OCI-LY7 (cell line): ENCODE measurements at regions not wholly inside any gene's neighbourhood (a gene's known extent, or its start where the extent isn't known, plus 50 kb on each side); places are given as distances from the start of the nearest gene placed in this dataset.

Experiments used
- BruUV-seq: library from RNA; stranded (reverse); fragments of 400-500 nt; replicated peaks from 2 replicates; lab custom pipeline; 2021; lab: Mats Ljungman, UMichigan
- CTCF ChIA-PET: fragments of 300-600 bp; sonication (Branson Sonifier 250); formaldehyde crosslinking; loops from one replicate; lab custom pipeline; 2022; ENCODE audit warnings: antibody characterized with exemption; ENCODE audit not compliant: unreplicated experiment; lab: Charles Lee
- POLR2A ChIA-PET: fragments of 300-600 bp; sonication (Branson Sonifier 250); formaldehyde crosslinking; loops from one replicate; lab custom pipeline; 2022; ENCODE audit warnings: antibody characterized with exemption; lab: Charles Lee
- DNase-seq: peaks from one replicate; pipeline ENCODE4 v3.0.0-alpha.2; 2015; ENCODE audit warnings: low spot score
- H2AFZ ChIP-seq: fragments of 200-600 bp; sonication (generic), shearing (Covaris generic); 2 replicates; pipeline ENCODE4 v1.6.1; 2014; ENCODE audit warnings: mild to moderate bottlenecking, antibody characterized with exemption, low read length, moderate library complexity
- H3K27ac ChIP-seq: fragments of 200-600 bp; sonication (generic); 2 replicates; pipeline ENCODE4 v1.5.1; 2014; ENCODE audit warnings: mixed run types, low read depth, mild to moderate bottlenecking, moderate library complexity, low read length, inconsistent platforms; ENCODE audit not compliant: poor library complexity, severe bottlenecking
- H3K36me3 ChIP-seq: fragments of 200-600 bp; sonication (generic); 2 replicates; pipeline ENCODE4 v1.6.1; 2014; ENCODE audit warnings: mild to moderate bottlenecking, antibody characterized with exemption, low read length, moderate library complexity, mixed read lengths; ENCODE audit not compliant: insufficient read depth
- H3K4me1 ChIP-seq: fragments of 200-600 bp; sonication (generic); 2 replicates; pipeline ENCODE4 v1.5.1; 2014; ENCODE audit warnings: mild to moderate bottlenecking, low read length; ENCODE audit not compliant: insufficient read depth, poor library complexity, severe bottlenecking
- H3K4me2 ChIP-seq: fragments of 200-600 bp; sonication (generic); 2 replicates; pipeline ENCODE4 v1.6.1; 2014; ENCODE audit warnings: mild to moderate bottlenecking, low read length
- H3K4me3 ChIP-seq: fragments of 200-600 bp; sonication (generic); 2 replicates; pipeline ENCODE4 v1.5.1; 2014; ENCODE audit warnings: mild to moderate bottlenecking, low read depth, low read length; ENCODE audit not compliant: poor library complexity, severe bottlenecking
- H3K79me2 ChIP-seq: fragments of 200-600 bp; sonication (generic); 2 replicates; pipeline ENCODE4 v1.6.1; 2016; ENCODE audit warnings: low read depth, mild to moderate bottlenecking, low read length, moderate library complexity, mixed read lengths; ENCODE audit not compliant: insufficient read depth
- H3K9me2 ChIP-seq: fragments of 200-600 bp; sonication (generic); 2 replicates; pipeline ENCODE4 v1.6.1; 2016; ENCODE audit warnings: mild to moderate bottlenecking, low read length, mixed read lengths; ENCODE audit not compliant: insufficient read depth
- H3K9me3 ChIP-seq: fragments of 200-600 bp; sonication (generic); 2 replicates; pipeline ENCODE4 v1.6.1; 2014; ENCODE audit warnings: mild to moderate bottlenecking, mixed run types, low read length, mixed read lengths
- H4K20me1 ChIP-seq: fragments of 200-600 bp; sonication (generic); 2 replicates; pipeline ENCODE4 v1.6.1; 2014; ENCODE audit warnings: mild to moderate bottlenecking, antibody characterized with exemption, low read length, moderate library complexity, mixed read lengths; ENCODE audit not compliant: insufficient read depth
- EZH2phosphoT487 ChIP-seq: fragments of 200-600 bp; sonication (generic); IDR thresholded peaks from 2 replicates; pipeline ENCODE4 v1.6.1; 2018; ENCODE audit warnings: low read depth, borderline replicate concordance, mild to moderate bottlenecking, mixed run types, antibody characterized with exemption, low read length, moderate library complexity, mixed read lengths
- intact Hi-C: fragments of 100-400 bp; cut with micrococcal nuclease; formaldehyde crosslinking; loops from one replicate; pipeline ENCODE4 v1.10.0; 2022; ENCODE audit not compliant: unreplicated experiment
- TF ChIP-seq, protein P1 (sequence below): fragments of 200-600 bp; sonication (generic); conservative IDR thresholded peaks from 2 replicates; pipeline ENCODE4 v1.5.1; 2014; ENCODE audit warnings: mild to moderate bottlenecking, antibody characterized with exemption, low read length, moderate library complexity, mixed read lengths

DNA sequence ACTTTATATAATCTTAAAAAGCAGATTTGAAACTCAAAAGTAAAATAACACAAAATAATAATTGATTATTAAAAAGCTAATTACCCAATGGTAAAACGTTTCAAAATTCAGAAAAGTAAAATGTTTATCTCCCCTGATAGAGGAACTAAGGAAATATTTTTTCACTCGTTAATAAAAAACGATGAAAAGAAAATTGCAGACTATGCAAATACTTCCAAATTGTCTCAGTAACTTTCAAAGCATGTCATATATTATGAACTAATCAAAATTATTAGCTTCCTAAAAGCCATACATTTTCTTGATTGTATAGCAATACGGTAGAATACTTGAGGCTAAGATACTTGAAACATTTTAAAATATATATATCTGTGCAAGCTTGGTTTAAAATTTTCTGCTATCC lies 366.3 kb downstream of the TLL1 start:
- no peaks in the 10 kb centered on the region for H3K4me1 ChIP-seq
- POLR2A ChIA-PET, result no interaction called here
- no peaks in the 10 kb centered on the region for H3K36me3 ChIP-seq
- TF ChIP-seq EZH2phosphoT487, result no peak
- TF ChIP-seq, protein P1, sequence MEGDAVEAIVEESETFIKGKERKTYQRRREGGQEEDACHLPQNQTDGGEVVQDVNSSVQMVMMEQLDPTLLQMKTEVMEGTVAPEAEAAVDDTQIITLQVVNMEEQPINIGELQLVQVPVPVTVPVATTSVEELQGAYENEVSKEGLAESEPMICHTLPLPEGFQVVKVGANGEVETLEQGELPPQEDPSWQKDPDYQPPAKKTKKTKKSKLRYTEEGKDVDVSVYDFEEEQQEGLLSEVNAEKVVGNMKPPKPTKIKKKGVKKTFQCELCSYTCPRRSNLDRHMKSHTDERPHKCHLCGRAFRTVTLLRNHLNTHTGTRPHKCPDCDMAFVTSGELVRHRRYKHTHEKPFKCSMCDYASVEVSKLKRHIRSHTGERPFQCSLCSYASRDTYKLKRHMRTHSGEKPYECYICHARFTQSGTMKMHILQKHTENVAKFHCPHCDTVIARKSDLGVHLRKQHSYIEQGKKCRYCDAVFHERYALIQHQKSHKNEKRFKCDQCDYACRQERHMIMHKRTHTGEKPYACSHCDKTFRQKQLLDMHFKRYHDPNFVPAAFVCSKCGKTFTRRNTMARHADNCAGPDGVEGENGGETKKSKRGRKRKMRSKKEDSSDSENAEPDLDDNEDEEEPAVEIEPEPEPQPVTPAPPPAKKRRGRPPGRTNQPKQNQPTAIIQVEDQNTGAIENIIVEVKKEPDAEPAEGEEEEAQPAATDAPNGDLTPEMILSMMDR, result no peak
- no peaks in the 10 kb centered on the region for H4K20me1 ChIP-seq
- BruUV-seq, result no TSS peak
- H3K27ac ChIP-seq, result no peak overlapping the region
- CTCF ChIA-PET, result no interaction called here
- no peak for DNase-seq
- no peak overlapping the region for H3K4me2 ChIP-seq
- no peak overlapping the region for H3K4me3 ChIP-seq
- no peaks in the 10 kb centered on the region for H3K9me3 ChIP-seq
- intact Hi-C loops, result no loop called here
- H2AFZ ChIP-seq, result no peak overlapping the region
- H3K9me2 ChIP-seq, result no peaks in the 10 kb centered on the region
- no peaks in the 10 kb centered on the region for H3K79me2 ChIP-seq

DNA sequence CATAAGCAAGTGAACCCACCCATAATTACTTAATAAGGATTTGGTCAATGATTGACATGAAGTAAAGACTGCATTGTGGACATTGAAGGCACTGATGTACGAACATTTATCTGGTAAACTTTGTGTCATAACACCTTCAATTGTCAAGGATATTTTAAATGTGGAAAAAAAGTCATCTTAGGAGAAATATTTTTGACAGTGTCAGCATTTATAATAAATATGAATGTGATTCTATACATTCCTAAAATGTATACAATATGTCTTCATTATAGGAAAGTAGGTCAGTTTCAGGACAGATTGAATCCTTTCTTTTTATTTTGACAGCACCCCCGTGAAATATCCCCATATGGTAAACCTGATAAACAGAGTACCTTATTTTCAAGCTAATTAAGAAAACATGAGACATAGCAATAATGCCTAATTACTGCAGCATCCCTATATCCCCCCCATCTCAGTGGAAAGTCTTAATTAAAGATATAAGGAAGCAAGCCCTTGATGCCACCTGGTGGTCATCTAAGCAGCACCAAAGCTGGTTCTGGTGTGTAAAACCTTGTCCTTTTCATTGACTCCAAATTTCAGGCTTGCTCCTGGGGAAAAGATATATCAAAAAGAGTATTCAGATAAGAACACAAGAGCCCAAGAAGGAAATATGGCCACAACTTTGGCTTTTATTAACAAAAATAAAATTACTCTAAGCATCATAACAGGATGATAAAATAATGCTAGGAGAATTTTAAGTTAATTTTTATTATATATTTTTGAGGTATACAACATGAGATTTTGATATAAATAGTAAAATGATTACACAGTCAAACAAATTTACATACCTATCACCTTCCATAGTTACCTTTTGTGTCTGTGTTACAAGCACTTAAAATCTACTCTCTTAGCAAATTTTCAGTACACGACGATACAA lies 379.7 kb downstream of the TLL1 start:
- intact Hi-C loops, result loop anchor here (1.0 to 2.0 kb wide), 2 partner anchors 87 to 716 kb away; no protein-coding TSS in a partner anchor
- Histone ChIP-seq H4K20me1 (no peaks in the 10 kb centered on the region), H3K4me3 (no peak overlapping the region), H3K27ac (no peak overlapping the region), H3K9me2 (no peaks in the 10 kb centered on the region), H3K36me3 (no peaks in the 10 kb centered on the region), H2AFZ (no peak overlapping the region), H3K4me2 (no peak overlapping the region), H3K4me1 (no peaks in the 10 kb centered on the region), H3K79me2 (no peaks in the 10 kb centered on the region), H3K9me3 (no peaks in the 10 kb centered on the region)
- CTCF ChIA-PET, result interaction anchor here (1.1 kb wide), 1 partner anchor 716 kb away, joined by 3 read pairs; no protein-coding TSS in a partner anchor
- POLR2A ChIA-PET, result no interaction called here
- DNase-seq, result peak; percentile 28
- TF ChIP-seq, protein P1, result peak; percentile 77
- no peak for TF ChIP-seq EZH2phosphoT487
- BruUV-seq, result no TSS peak

DNA sequence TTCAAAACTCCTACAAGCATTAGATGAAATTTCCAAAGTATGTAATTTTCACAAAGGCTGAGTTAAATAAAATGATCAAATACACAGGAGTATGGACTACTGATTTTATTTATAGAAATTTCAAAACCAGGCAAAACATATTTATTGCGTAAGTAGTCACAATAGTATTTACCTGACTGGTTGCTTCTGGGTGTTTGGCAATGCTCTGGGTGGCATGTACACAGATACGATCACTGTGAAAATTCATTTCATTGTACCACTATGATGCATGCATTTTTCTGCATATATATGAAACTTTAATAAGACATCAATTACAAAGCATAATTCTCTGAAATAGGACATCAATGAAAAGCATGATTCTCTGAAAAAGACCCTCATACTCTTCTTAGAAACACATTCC lies 384.2 kb downstream of the TLL1 start:
- Histone ChIP-seq H3K4me1 (no peaks in the 10 kb centered on the region), H3K36me3 (no peaks in the 10 kb centered on the region), H3K9me3 (no peaks in the 10 kb centered on the region), H3K4me2 (no peak overlapping the region), H3K9me2 (no peaks in the 10 kb centered on the region), H3K79me2 (no peaks in the 10 kb centered on the region), H3K27ac (no peak overlapping the region), H4K20me1 (no peaks in the 10 kb centered on the region), H2AFZ (no peak overlapping the region), H3K4me3 (no peak overlapping the region)
- DNase-seq, result no peak
- intact Hi-C loops, result no loop called here
- no TSS peak for BruUV-seq
- ChIA-PET POLR2A (interaction anchor here (1.2 kb wide), 1 partner anchor 53 kb away, joined by 3 read pairs; no protein-coding TSS in a partner anchor), CTCF (no interaction called here)
- no peak for TF ChIP-seq EZH2phosphoT487
- TF ChIP-seq, protein P1, result no peak
